HEK293T (cell line): ENCODE measurements at regions not wholly inside any gene's neighbourhood (a gene's known extent, or its start where the extent isn't known, plus 50 kb on each side); places are given as distances from the start of the nearest gene placed in this dataset.
"Not testable (repeated sequence)": the region's sequence is repeated elsewhere in the genome, so short reads cannot be mapped to it uniquely, and the experiment has no call there.

Experiments
- CTCF ChIA-PET: fragments of 350-600 bp; formaldehyde crosslinking; extraction: SDS; loops from one replicate; lab custom pipeline; 2021; ENCODE audit warnings: antibody characterized with exemption, inconsistent platforms; lab: Yijun Ruan, JAX
- POLR2A ChIA-PET: fragments of 350-600 bp; formaldehyde crosslinking; extraction: SDS; loops from one replicate; lab custom pipeline; 2020; ENCODE audit warnings: antibody characterized with exemption, inconsistent platforms; lab: Yijun Ruan, JAX
- DNase-seq: peaks from one replicate; pipeline ENCODE4 v3.0.0; 2012; ENCODE audit warnings: mixed read lengths; ENCODE audit errors: extremely low spot score
- ARNT ChIP-seq: fragments of 450-650 bp; IDR thresholded peaks from 2 replicates; pipeline ENCODE4 v1.6.1; 2017; ENCODE audit warnings: mild to moderate bottlenecking
- BHLHE40 ChIP-seq: fragments of 450-650 bp; IDR thresholded peaks from 2 replicates; pipeline ENCODE4 v1.6.1; 2016; ENCODE audit warnings: mild to moderate bottlenecking, moderate library complexity, borderline replicate concordance
- CTBP1 ChIP-seq: fragments of 450-650 bp; IDR thresholded peaks from 2 replicates; pipeline ENCODE4 v1.6.1; 2016; ENCODE audit warnings: borderline replicate concordance
- ELF4 ChIP-seq: fragments of 450-650 bp; IDR thresholded peaks from 2 replicates; pipeline ENCODE4 v1.6.1; 2017; ENCODE audit warnings: antibody characterized with exemption
- FOXA1 ChIP-seq: fragments of 450-650 bp; IDR thresholded peaks from 2 replicates; pipeline ENCODE4 v1.6.1; 2016; ENCODE audit warnings: mild to moderate bottlenecking
- FOXK2 ChIP-seq: fragments of 450-650 bp; IDR thresholded peaks from 2 replicates; pipeline ENCODE4 v1.6.1; 2016; ENCODE audit warnings: mild to moderate bottlenecking
- FOXM1 ChIP-seq: fragments of 450-650 bp; IDR thresholded peaks from 2 replicates; pipeline ENCODE4 v1.6.1; 2017; ENCODE audit warnings: mild to moderate bottlenecking, borderline replicate concordance
- HDGF ChIP-seq: fragments of 450-650 bp; IDR thresholded peaks from 2 replicates; pipeline ENCODE4 v1.6.1; 2017; ENCODE audit warnings: antibody characterized with exemption, borderline replicate concordance
- L3MBTL2 ChIP-seq: fragments of 450-650 bp; conservative IDR thresholded peaks from 2 replicates; pipeline ENCODE4 v1.6.1; 2016; ENCODE audit warnings: mild to moderate bottlenecking
- LEF1 ChIP-seq: fragments of 450-650 bp; IDR thresholded peaks from 2 replicates; pipeline ENCODE4 v1.6.1; 2017; ENCODE audit warnings: mild to moderate bottlenecking, borderline replicate concordance
- NFRKB ChIP-seq: fragments of 450-650 bp; IDR thresholded peaks from 2 replicates; pipeline ENCODE4 v1.6.1; 2016; ENCODE audit warnings: mild to moderate bottlenecking, moderate library complexity
- PKNOX1 ChIP-seq: fragments of 450-650 bp; IDR thresholded peaks from 2 replicates; pipeline ENCODE4 v1.6.1; 2016
- SP1 ChIP-seq: fragments of 450-650 bp; IDR thresholded peaks from 2 replicates; pipeline ENCODE4 v1.6.1; 2017
- SUZ12 ChIP-seq: fragments of 450-650 bp; IDR thresholded peaks from 2 replicates; pipeline ENCODE4 v1.6.1; 2016; ENCODE audit warnings: mild to moderate bottlenecking
- TARDBP ChIP-seq: fragments of 450-650 bp; IDR thresholded peaks from 2 replicates; pipeline ENCODE4 v1.6.1; 2016
- ZNF384 ChIP-seq: fragments of 450-650 bp; IDR thresholded peaks from 2 replicates; pipeline ENCODE4 v1.6.1; 2016

GRCh38 chr9:42239445-42240260 is 56.2 kb downstream of the SPATA31A6 start:
- POLR2A ChIA-PET, CTCF ChIA-PET, DNase-seq: not testable (repeated sequence)

- CTCF ChIA-PET, DNase-seq, POLR2A ChIA-PET: not testable (repeated sequence)
Measured at GRCh38 chr9:42240261-42240579, 56.8 kb downstream of the SPATA31A6 start.

GRCh38 chr9:42243211-42243610 is 59.8 kb downstream of the SPATA31A6 start:
- CTCF ChIA-PET, DNase-seq, POLR2A ChIA-PET: not testable (repeated sequence)

GRCh38 chr9:42243822-42244221 is 60.4 kb downstream of the SPATA31A6 start:
- POLR2A ChIA-PET, CTCF ChIA-PET, DNase-seq: not testable (repeated sequence)

- CTCF ChIA-PET, POLR2A ChIA-PET: not testable (repeated sequence)
Measured at GRCh38 chr9:42268729-42269128, 85.3 kb downstream of the SPATA31A6 start.

GRCh38 chr9:42269171-42269570 is 85.7 kb downstream of the SPATA31A6 start:
- CTCF ChIA-PET, DNase-seq, POLR2A ChIA-PET: not testable (repeated sequence)

More at GRCh38 chr9:42268729-42269128, 85.3 kb downstream of the SPATA31A6 start:
- not testable (repeated sequence) for DNase-seq

GRCh38 chr9:42273191-42273590 is 89.7 kb downstream of the SPATA31A6 start:
- CTCF ChIA-PET, POLR2A ChIA-PET, DNase-seq: not testable (repeated sequence)

GRCh38 chr9:42275141-42275540 is 91.7 kb downstream of the SPATA31A6 start:
- ChIA-PET POLR2A (no interaction called here), CTCF (no interaction called here)
- TF ChIP-seq NFRKB (no peak), PKNOX1 (no peak), CTBP1 (no peak), SUZ12 (no peak), LEF1 (no peak), ZNF384 (no peak), FOXM1 (no peak), SP1 (no peak), FOXK2 (no peak), FOXA1 (no peak), ARNT (no peak), BHLHE40 (no peak), HDGF (no peak), ELF4 (no peak), TARDBP (no peak), L3MBTL2 (no peak)
- no peak for DNase-seq

GRCh38 chr9:42282531-42283178 is 99.2 kb downstream of the SPATA31A6 start:
- DNase-seq, POLR2A ChIA-PET, CTCF ChIA-PET: not testable (repeated sequence)

- CTCF ChIA-PET, POLR2A ChIA-PET, DNase-seq: not testable (repeated sequence)
Measured at GRCh38 chr9:42283179-42283543, 99.7 kb downstream of the SPATA31A6 start.

- POLR2A ChIA-PET, DNase-seq: not testable (repeated sequence)
Measured at GRCh38 chr9:42286145-42286845, 102.8 kb downstream of the SPATA31A6 start.

GRCh38 chr9:42288002-42288864 is 104.8 kb downstream of the SPATA31A6 start:
- CTCF ChIA-PET, DNase-seq, POLR2A ChIA-PET: not testable (repeated sequence)

More at GRCh38 chr9:42286145-42286845, 102.8 kb downstream of the SPATA31A6 start:
- CTCF ChIA-PET: not testable (repeated sequence)

- CTCF ChIA-PET, POLR2A ChIA-PET: not testable (repeated sequence)
Measured at GRCh38 chr9:42288865-42289229, 105.4 kb downstream of the SPATA31A6 start.

GRCh38 chr9:42300124-42300523 is 116.7 kb downstream of the SPATA31A6 start:
- POLR2A ChIA-PET, DNase-seq, CTCF ChIA-PET: not testable (repeated sequence)

More at GRCh38 chr9:42288865-42289229, 105.4 kb downstream of the SPATA31A6 start:
- not testable (repeated sequence) for DNase-seq
